ENCODE measurements at regions not wholly inside any gene's neighbourhood (a gene's known extent, or its start where the extent isn't known, plus 50 kb on each side); places are given as distances from the start of the nearest gene placed in this dataset.

GRCh38 chr1:60298290-60298689 is 224.7 kb upstream of the C1orf87 start:
- Histone ChIP-seq H3K14ac (ENCODE audit: insufficient read length) (no peak overlapping the region), H2BK120ac (replicated peaks; ENCODE audit: low read depth, low read length) (no peak overlapping the region), H3K56ac (replicated peaks; ENCODE audit: insufficient read length, low read depth, low read length) (no peak overlapping the region), H3K4ac (replicated peaks; ENCODE audit: insufficient read length, low read depth, low read length) (no peak overlapping the region), H3K27ac (ENCODE audit: low read depth, low read length) (no peak overlapping the region), H4K5ac (ENCODE audit: insufficient read length, low read depth, low read length) (no peak overlapping the region), H3K4me1 (replicated peaks in 1 of 4; ENCODE audit: control insufficient read depth in 3 of 4, insufficient read depth in 4 of 4, low read length in 3 of 4) (no peaks in the 10 kb centered on the region), H3K4me2 (ENCODE audit: insufficient read depth in 1 of 2, low read depth in 2 of 2, low read length in 2 of 2) (no peak overlapping the region), H4K91ac (replicated peaks; ENCODE audit: insufficient read length, low read length) (no peak overlapping the region), H3K79me2 (ENCODE audit: control insufficient read depth in 1 of 2, insufficient read depth in 2 of 2, low read length in 2 of 2) (no peaks in the 10 kb centered on the region), H2AK5ac (ENCODE audit: low read depth, low read length) (no peak overlapping the region), H3K27me3 (replicated peaks in 1 of 4; ENCODE audit: control insufficient read depth in 3 of 4, extremely low read depth in 1 of 4, insufficient read depth in 3 of 4, low read length in 3 of 4) (no peaks in the 10 kb centered on the region), H3K4me3 (ENCODE audit: extremely low read depth in 1 of 4, insufficient read depth in 2 of 4, low read depth in 3 of 4, low read length in 4 of 4) (no peak overlapping the region), H3K23me2 (ENCODE audit: low read depth, low read length) (no peaks in the 10 kb centered on the region), H2BK20ac (ENCODE audit: low read length) (no peak overlapping the region), H3K36me3 (ENCODE audit: control insufficient read depth in 2 of 4, insufficient read depth in 4 of 4, low read length in 3 of 4) (no peaks in the 10 kb centered on the region), H2BK15ac (ENCODE audit: low read length) (no peak overlapping the region), H4K20me1 (replicated peaks in 1 of 2; ENCODE audit: control insufficient read depth in 1 of 2, insufficient read depth in 2 of 2, low read length in 2 of 2) (no peaks in the 10 kb centered on the region), H3K9ac (replicated peaks in 1 of 4; ENCODE audit: extremely low read depth in 1 of 4, low read depth in 3 of 4, low read length in 3 of 4) (no peak overlapping the region), H2BK12ac (ENCODE audit: low read depth, low read length) (no peak overlapping the region), H2AFZ (ENCODE audit: low read length) (no peak overlapping the region), H3K79me1 (ENCODE audit: low read depth, low read length) (no peaks in the 10 kb centered on the region), H2BK5ac (ENCODE audit: low read depth, low read length) (no peak overlapping the region), H4K8ac (ENCODE audit: extremely low read depth, insufficient read depth, low read length) (no peak overlapping the region), H3K23ac (ENCODE audit: insufficient read length) (no peak overlapping the region), H3K18ac (ENCODE audit: extremely low read depth, low read length) (no peak overlapping the region), H3K9me3 (ENCODE audit: insufficient read depth in 2 of 2, low read depth in 1 of 2, low read length in 1 of 2) (no peaks in the 10 kb centered on the region)
- FAIRE-seq, result no peak
- CTCF ChIA-PET (ENCODE audit: partially characterized antibody), result no interaction called here
- DNase-seq (ENCODE audit: low read depth in 1 of 2, low spot score in 2 of 2), result no peak
- 81% methylated on average over 3 of the region's 3 CpGs; no CpG with 5 or more reads in 1 of the 2 experiments for WGBS, 2 experiments (ENCODE audit: extremely low coverage in 1 of 2, insufficient coverage in 1 of 2, insufficient read length in 1 of 2, insufficient replicate concordance in 2 of 2, low coverage in 1 of 2, low lambda C conversion rate in 2 of 2, missing lambda C conversion rate in 1 of 2)
- POLR2A ChIA-PET (ENCODE audit: partially characterized antibody), result no interaction called here
- no peak for TF ChIP-seq CHD7 (IDR thresholded peaks at IDR 0.05; ENCODE audit: insufficient replicate concordance, low read length)
